K562 (cell line): ENCODE measurements at regions not wholly inside any gene's neighbourhood (a gene's known extent, or its start where the extent isn't known, plus 50 kb on each side); places are given as distances from the start of the nearest gene placed in this dataset.
A peak's percentile ranks its signal among the peaks of the same experiment; 100 is the strongest.
"Not testable (repeated sequence)": the region's sequence is repeated elsewhere in the genome, so short reads cannot be mapped to it uniquely, and the experiment has no call there.

Experiments used
- ATAC-seq: fragments of 200-7000 bp; cut with Tn5 transposase; 3 replicates; pipeline ENCODE4 v1.9.1; 2020; ENCODE audit warnings: moderate library complexity
- BruUV-seq: library from RNA; stranded (reverse); fragments of 400-500 nt; replicated peaks from 2 replicates; lab custom pipeline; 2021; lab: Mats Ljungman, UMichigan
- CTCF ChIA-PET: fragments of 300-600 bp; formaldehyde crosslinking; extraction: SDS; loops from one replicate; lab custom pipeline; 2021; ENCODE audit warnings: low intra/inter-chr PET ratio; lab: Yijun Ruan, JAX
- POLR2A ChIA-PET: fragments of 300-600, 350-650 bp; sonication (Branson Sonifier 250); formaldehyde crosslinking; extraction: SDS; loops from one replicate; lab custom pipeline; 2021; ENCODE audit warnings: antibody characterized with exemption, inconsistent platforms; lab: Yijun Ruan, JAX
- DNase-seq, 4 experiments: peaks; one replicate each; pipeline versions ENCODE4 v3.0.0 to v3.0.0-alpha.2; 2011 to 2018; ENCODE audit warnings: low spot score in 3 of 4, mixed read lengths in 3 of 4; ENCODE audit errors: extremely low read depth in 1 of 4
- FAIRE-seq: peaks from 2 replicates; lab custom pipeline; 2011; peaks lifted over from hg19 to GRCh38; lab: Jason Lieb, UNC
- H2AFZ ChIP-seq: 2 replicates; pipeline ENCODE4 v1.6.0; 2011; ENCODE audit warnings: low read depth, low read length, control low read depth, inconsistent platforms
- H3K27ac ChIP-seq: fragments of 200-600 bp; 3 replicates; pipeline ENCODE4 v1.8.0; 2011; ENCODE audit warnings: low read depth, mild to moderate bottlenecking, control low read depth, inconsistent platforms, low read length, moderate library complexity, mixed read lengths; ENCODE audit errors: extremely low read depth
- H3K27me3 ChIP-seq, 2 experiments: fragments of 300-600 bp in 1 of 2; 2 replicates in 1 of 2; 3 replicates in 1 of 2; pipeline versions ENCODE4 v1.6.0 to v1.8.0; 2011; ENCODE audit warnings: inconsistent platforms in 2 of 2, low read length in 2 of 2, mild to moderate bottlenecking in 1 of 2, mixed read lengths in 1 of 2, moderate library complexity in 1 of 2; ENCODE audit not compliant: control insufficient read depth in 2 of 2, insufficient read depth in 2 of 2
- H3K36me3 ChIP-seq: fragments of 300-600 bp; 3 replicates; pipeline ENCODE4 v1.8.0; 2011; ENCODE audit warnings: mild to moderate bottlenecking, low read length, inconsistent platforms; ENCODE audit not compliant: control insufficient read depth, insufficient read depth
- H3K4me1 ChIP-seq, 2 experiments: fragments of 200-600 bp in 1 of 2; replicated peaks in 1 of 2; 2 replicates in 1 of 2; 3 replicates in 1 of 2; pipeline versions ENCODE4 v1.5.1 to v1.8.0; 2011; ENCODE audit warnings: inconsistent platforms in 2 of 2, low read length in 2 of 2, mild to moderate bottlenecking in 1 of 2, mixed read lengths in 1 of 2, moderate library complexity in 1 of 2; ENCODE audit not compliant: control insufficient read depth in 2 of 2, insufficient read depth in 2 of 2
- H3K4me2 ChIP-seq: 2 replicates; pipeline ENCODE4 v1.6.1; 2011; ENCODE audit warnings: low read length, control low read depth, inconsistent platforms, mixed read lengths; ENCODE audit not compliant: insufficient read depth
- H3K4me3 ChIP-seq: fragments of 200-600 bp; sonication (generic), shearing (Covaris generic); 2 replicates; pipeline ENCODE4 v1.5.1; 2016; ENCODE audit warnings: control low read depth, inconsistent platforms
- H3K79me2 ChIP-seq: fragments of 200-600 bp; 3 replicates; pipeline ENCODE4 v1.8.0; 2011; ENCODE audit warnings: low read length, inconsistent platforms; ENCODE audit not compliant: control insufficient read depth, insufficient read depth
- H3K9ac ChIP-seq, 2 experiments: 2 replicates each; pipeline versions ENCODE4 v1.6.0 to v1.6.1; 2011; ENCODE audit warnings: low read depth in 2 of 2, low read length in 2 of 2, control low read depth in 1 of 2, inconsistent platforms in 1 of 2, mild to moderate bottlenecking in 1 of 2, mixed read lengths in 1 of 2; ENCODE audit not compliant: insufficient read depth in 1 of 2
- H3K9me1 ChIP-seq: one replicate; pipeline ENCODE4 v1.6.0; 2011; ENCODE audit warnings: inconsistent platforms, mild to moderate bottlenecking, low read length, moderate library complexity; ENCODE audit not compliant: control insufficient read depth, insufficient read depth
- H3K9me3 ChIP-seq: replicated peaks from 2 replicates; pipeline ENCODE4 v1.5.1; 2011; ENCODE audit warnings: low read depth, low read length, inconsistent platforms; ENCODE audit not compliant: control insufficient read depth, insufficient read depth
- H4K20me1 ChIP-seq: replicated peaks from 2 replicates; pipeline ENCODE4 v1.6.1; 2011; ENCODE audit warnings: low read length, inconsistent platforms, mixed read lengths; ENCODE audit not compliant: control insufficient read depth, insufficient read depth
- CTCF ChIP-seq, 3 experiments: IDR thresholded peaks in 2 of 3; conservative IDR thresholded peaks in 1 of 3; 2 replicates each; pipeline ENCODE4 v1.5.1; 2011 to 2012; ENCODE audit warnings: low read length in 3 of 3, mild to moderate bottlenecking in 3 of 3, control low read depth in 2 of 3, improper control_type of control experiment in 1 of 3, inconsistent platforms in 1 of 3, low read depth in 1 of 3, mixed read lengths in 1 of 3, moderate library complexity in 1 of 3; ENCODE audit not compliant: insufficient read depth in 2 of 3
- WGBS: fragments of 100-300 bp; shearing (Covaris generic); methylation state at CpG from one replicate; pipeline ENCODE4 v1.1.6; 2016; ENCODE audit warnings: low coverage, mixed read lengths; ENCODE audit not compliant: insufficient coverage; ENCODE audit errors: missing lambda C conversion rate; 5-methylcytosine and 5-hydroxymethylcytosine counted together
- in situ Hi-C: fragments of 300-500 bp; cut with MboI; formaldehyde crosslinking; loops from 4 replicates; pipeline ENCODE4 v1.15.0; 2018; ENCODE audit warnings: inconsistent platforms, mixed read lengths
- intact Hi-C: fragments of 100-400 bp; cut with micrococcal nuclease; formaldehyde crosslinking; loops from 2 replicates; pipeline ENCODE4 v1.14.2; 2022

DNA sequence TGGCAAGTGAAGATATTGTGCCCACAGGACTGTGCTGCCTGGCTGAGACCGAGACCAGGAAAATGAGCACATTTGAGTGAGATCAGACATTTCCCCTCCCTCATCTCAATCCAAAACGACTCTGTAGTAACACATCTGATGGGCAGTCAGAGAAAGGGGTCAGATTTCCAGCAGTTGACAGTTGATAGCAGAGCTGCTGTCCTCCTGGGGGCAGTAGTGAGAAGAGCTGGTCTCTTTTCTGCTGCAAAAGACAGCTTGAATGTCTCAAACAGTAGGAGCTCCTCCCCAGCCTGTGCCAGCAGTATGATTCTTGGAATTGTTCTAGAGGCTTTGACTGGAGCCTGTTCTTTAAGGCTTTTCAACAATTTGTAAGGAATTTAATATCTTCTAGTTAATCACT lies 1396.3 kb downstream of the RPIA start:
- H3K9ac ChIP-seq, H3K9me3 ChIP-seq, H3K27me3 ChIP-seq: not testable (repeated sequence)
- peak in 1 of 3 experiments; percentile 19; a peak in 2 of 6 replicates for TF ChIP-seq CTCF (IDR thresholded peaks at IDR 0.05 in 2 of 3, conservative IDR thresholded peaks at IDR 0.05 in 1 of 3; ENCODE audit: insufficient read depth in 2 of 3, low read depth in 1 of 3, low read length in 3 of 3)
- TF ChIP-seq, all 486 proteins: peak for 1; not testable (repeated sequence) for 485
- H3K36me3 ChIP-seq, H3K79me2 ChIP-seq, FAIRE-seq, H3K9me1 ChIP-seq, POLR2A ChIA-PET, H3K27ac ChIP-seq, H3K4me1 ChIP-seq, H3K4me2 ChIP-seq, H4K20me1 ChIP-seq, H3K4me3 ChIP-seq, CTCF ChIA-PET, BruUV-seq, intact Hi-C loops, H2AFZ ChIP-seq: not testable (repeated sequence)
- 5% methylated on average over 2 of the region's 2 CpGs for WGBS
- ATAC-seq (peak; percentile 78), DNase-seq (peak in 1 of 4 experiments; percentile 10)
- in situ Hi-C loops = loop anchor here (10.0 kb wide), 1 partner anchor 973 kb away; no protein-coding TSS in a partner anchor

DNA sequence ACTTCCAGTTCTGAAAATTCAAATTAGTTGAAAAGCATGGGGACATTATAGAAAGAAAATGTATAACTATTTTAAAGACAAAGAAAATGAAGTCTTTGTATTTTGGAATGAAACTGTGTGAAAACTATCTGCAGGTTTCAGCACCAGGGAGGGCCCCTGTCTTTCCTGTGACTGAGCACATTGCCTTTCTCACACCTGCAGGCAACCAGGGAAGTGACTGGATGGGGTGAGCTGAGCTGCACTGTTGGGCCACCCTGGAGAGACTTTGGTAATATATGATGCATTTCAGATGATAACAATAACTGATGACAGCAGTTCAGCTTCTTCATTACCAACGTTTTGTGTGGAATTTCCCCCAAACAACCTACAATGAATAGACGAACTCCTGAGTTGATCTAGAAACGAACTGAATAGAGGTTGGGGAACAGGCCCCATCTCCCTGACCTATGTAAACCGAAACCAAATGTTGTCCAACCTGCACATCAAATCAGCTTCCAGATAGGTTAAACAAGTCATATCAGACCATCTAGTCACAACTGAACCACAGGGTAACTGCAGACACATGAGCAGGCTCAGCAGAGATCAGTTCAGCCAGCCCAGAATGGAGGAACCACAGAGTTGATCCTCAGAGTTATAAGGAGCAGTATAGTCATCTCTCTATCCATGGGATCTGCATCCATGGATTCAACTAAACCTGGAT lies 1402.2 kb downstream of the RPIA start:
- H3K4me2 ChIP-seq, FAIRE-seq, H2AFZ ChIP-seq, H3K27ac ChIP-seq, H4K20me1 ChIP-seq, POLR2A ChIA-PET, BruUV-seq, CTCF ChIA-PET, DNase-seq, in situ Hi-C loops, H3K9me3 ChIP-seq, ATAC-seq, H3K36me3 ChIP-seq, H3K9ac ChIP-seq, H3K27me3 ChIP-seq, H3K4me3 ChIP-seq, H3K4me1 ChIP-seq, intact Hi-C loops, H3K79me2 ChIP-seq, H3K9me1 ChIP-seq: not testable (repeated sequence)
- WGBS = 0% methylated on average over 2 of the region's 4 CpGs

DNA sequence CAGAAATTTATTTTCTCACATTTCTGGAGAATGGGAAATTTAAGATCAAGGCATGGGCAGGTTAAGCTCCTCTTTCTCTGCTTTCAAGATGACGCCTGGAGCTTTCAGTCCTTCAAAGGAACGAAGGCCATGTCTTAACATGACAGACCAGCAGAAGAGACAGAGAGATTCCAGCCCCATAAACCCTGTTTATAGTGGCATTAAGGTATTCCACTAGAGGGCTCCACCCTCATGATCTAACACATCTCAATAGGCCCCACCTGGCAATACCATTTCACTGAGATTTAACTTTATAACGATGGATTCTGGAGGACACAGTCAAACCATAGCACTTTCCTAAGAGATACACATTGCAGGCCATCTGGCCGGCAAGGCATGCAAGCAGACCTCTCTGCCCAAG lies 1406.1 kb downstream of the RPIA start:
- H3K27ac ChIP-seq, H2AFZ ChIP-seq, H3K79me2 ChIP-seq, POLR2A ChIA-PET, H3K9me1 ChIP-seq, in situ Hi-C loops, DNase-seq, CTCF ChIA-PET, H3K4me2 ChIP-seq, H3K9ac ChIP-seq, FAIRE-seq, H4K20me1 ChIP-seq, intact Hi-C loops, H3K36me3 ChIP-seq, H3K4me3 ChIP-seq, H3K27me3 ChIP-seq, H3K9me3 ChIP-seq, BruUV-seq, H3K4me1 ChIP-seq: not testable (repeated sequence)
- 0 out of 3 replicates have a peak, but pooled peaks have one; percentile 49 for ATAC-seq
- WGBS = 0% methylated on average over 3 of the region's 4 CpGs
